ENCODE measurements at regions not wholly inside any gene's neighbourhood (a gene's known extent, or its start where the extent isn't known, plus 50 kb on each side); places are given as distances from the start of the nearest gene placed in this dataset.
"Not testable (repeated sequence)": the region's sequence is repeated elsewhere in the genome, so short reads cannot be mapped to it uniquely, and the experiment has no call there.

DNA sequence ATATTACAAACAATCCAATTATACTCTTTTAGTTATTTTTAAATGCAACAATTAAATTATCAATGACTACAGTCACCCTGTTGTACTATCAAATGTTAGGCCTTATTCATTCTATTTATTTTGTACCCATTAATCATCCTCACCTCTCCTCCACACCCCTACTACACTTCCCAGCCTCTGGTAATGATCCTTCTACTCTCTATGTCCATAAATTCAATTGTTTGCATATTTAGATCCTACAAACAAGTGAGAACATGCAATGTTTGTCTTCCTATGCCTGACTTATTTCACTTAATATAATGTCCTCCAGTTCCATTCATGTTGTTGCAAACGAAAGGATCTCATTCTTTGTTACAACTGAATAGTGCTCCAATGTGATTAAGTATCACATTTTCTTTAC is 1414.6 kb downstream of the SLITRK1 start:
- intact Hi-C loops (cut with DNase I) = no loop called here
- Histone ChIP-seq H3K36me3 (ENCODE audit: insufficient read depth in 1 of 2, low read depth in 1 of 2) (no peaks in the 10 kb centered on the region), H3K27me3 (ENCODE audit: insufficient read depth in 3 of 3, low read length in 2 of 3) (no peaks in the 10 kb centered on the region), H3K9me3 (no peaks in the 10 kb centered on the region), H3K4me3 (no peak overlapping the region), H3K4me1 (no peaks in the 10 kb centered on the region), H3K27ac (no peak overlapping the region)
- TF ChIP-seq, protein P1, sequence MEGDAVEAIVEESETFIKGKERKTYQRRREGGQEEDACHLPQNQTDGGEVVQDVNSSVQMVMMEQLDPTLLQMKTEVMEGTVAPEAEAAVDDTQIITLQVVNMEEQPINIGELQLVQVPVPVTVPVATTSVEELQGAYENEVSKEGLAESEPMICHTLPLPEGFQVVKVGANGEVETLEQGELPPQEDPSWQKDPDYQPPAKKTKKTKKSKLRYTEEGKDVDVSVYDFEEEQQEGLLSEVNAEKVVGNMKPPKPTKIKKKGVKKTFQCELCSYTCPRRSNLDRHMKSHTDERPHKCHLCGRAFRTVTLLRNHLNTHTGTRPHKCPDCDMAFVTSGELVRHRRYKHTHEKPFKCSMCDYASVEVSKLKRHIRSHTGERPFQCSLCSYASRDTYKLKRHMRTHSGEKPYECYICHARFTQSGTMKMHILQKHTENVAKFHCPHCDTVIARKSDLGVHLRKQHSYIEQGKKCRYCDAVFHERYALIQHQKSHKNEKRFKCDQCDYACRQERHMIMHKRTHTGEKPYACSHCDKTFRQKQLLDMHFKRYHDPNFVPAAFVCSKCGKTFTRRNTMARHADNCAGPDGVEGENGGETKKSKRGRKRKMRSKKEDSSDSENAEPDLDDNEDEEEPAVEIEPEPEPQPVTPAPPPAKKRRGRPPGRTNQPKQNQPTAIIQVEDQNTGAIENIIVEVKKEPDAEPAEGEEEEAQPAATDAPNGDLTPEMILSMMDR (IDR thresholded peaks at IDR 0.05) = no peak
- ATAC-seq = no peak
- 51 to 61% (median 57%) methylated on average over 1 of the region's 1 CpG for WGBS, 3 donors
- no peak for DNase-seq

DNA sequence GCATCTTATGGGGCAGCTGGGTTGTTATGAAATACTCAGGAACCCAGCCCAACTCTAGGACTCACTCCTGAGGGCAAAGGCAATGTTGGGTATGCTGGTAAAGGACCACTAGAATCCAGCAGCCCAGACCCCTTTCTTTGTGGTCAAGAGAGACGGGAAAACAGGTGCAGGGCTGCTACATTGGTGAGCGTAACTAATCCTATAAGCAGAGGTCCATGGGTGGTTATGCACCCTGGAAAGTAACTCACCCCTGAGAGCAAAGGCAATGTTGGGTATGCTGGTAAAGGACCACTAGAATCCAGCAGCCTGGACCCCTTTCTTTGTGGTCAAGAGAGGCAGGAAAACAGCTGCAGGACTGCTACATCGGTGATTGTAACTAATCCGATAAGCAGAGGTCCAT is 1422.7 kb downstream of the SLITRK1 start:
- intact Hi-C loops (cut with DNase I); ATAC-seq; H3K9me3 ChIP-seq; H3K27me3 ChIP-seq (ENCODE audit: insufficient read depth in 3 of 3, low read length in 2 of 3); H3K4me3 ChIP-seq; H3K27ac ChIP-seq; H3K4me1 ChIP-seq; H3K36me3 ChIP-seq (ENCODE audit: insufficient read depth in 1 of 2, low read depth in 1 of 2); DNase-seq: not testable (repeated sequence)
- WGBS, 3 donors = 68 to 80% (median 69%) methylated on average over 4 of the region's 4 CpGs

DNA sequence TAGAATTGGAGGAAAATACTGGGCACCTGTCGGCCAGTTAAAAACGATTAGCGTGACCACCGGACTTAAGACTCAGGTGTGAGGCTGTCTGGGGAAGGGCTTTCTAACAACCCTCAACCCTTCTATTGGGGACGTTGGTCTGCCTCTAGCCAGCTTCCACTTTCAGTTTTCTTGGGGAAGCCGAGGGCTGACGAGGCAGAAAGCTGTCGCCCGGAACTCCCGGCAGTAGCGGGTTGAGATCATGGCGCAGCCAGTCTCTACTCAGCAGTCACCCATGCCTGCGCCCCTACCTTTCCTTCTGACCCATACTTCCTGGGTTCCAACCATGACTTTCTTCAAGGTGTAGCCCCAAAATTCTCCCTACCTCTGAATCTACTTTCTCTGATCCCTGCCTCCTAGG is 1424.1 kb downstream of the SLITRK1 start:
- 92 to 94% (median 94%) methylated on average over 13 of the region's 13 CpGs for WGBS, 3 donors
- Histone ChIP-seq H3K27me3 (ENCODE audit: insufficient read depth in 3 of 3, low read length in 2 of 3) (no peaks in the 10 kb centered on the region), H3K4me3 (no peak overlapping the region), H3K9me3 (peaks cover under 1% of the 10 kb centered on the region), H3K36me3 (ENCODE audit: insufficient read depth in 1 of 2, low read depth in 1 of 2) (no peaks in the 10 kb centered on the region), H3K27ac (no peak overlapping the region), H3K4me1 (no peaks in the 10 kb centered on the region)
- ATAC-seq (no peak), DNase-seq (no peak)
- TF ChIP-seq, protein P1 (IDR thresholded peaks at IDR 0.05) = no peak
- intact Hi-C loops (cut with DNase I) = no loop called here

DNA sequence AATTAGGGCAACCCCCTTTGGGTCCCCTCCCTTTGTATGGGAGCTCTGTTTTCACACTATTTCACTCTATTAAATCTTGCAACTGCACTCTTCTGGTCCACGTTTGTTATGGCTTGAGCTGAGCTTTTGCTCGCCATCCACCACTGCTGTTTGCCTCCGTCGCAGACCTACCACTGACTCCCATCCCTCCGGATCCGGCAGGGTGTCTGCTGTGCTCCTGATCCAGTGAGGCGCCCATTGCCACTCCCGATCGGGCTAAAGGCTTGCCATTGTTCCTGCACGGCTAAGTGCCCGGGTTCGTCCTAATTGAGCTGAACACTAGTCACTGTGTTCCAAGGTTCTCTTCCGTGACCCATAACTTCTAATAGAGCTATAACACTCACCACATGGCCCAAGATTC is 1424.7 kb downstream of the SLITRK1 start:
- H3K36me3 ChIP-seq (ENCODE audit: insufficient read depth in 1 of 2, low read depth in 1 of 2); H3K9me3 ChIP-seq; ATAC-seq; intact Hi-C loops (cut with DNase I); H3K27ac ChIP-seq; H3K4me3 ChIP-seq; H3K4me1 ChIP-seq; DNase-seq; H3K27me3 ChIP-seq (ENCODE audit: insufficient read depth in 3 of 3, low read length in 2 of 3): not testable (repeated sequence)
- WGBS, 3 donors = 84 to 88% (median 86%) methylated on average over 13 of the region's 13 CpGs

DNA sequence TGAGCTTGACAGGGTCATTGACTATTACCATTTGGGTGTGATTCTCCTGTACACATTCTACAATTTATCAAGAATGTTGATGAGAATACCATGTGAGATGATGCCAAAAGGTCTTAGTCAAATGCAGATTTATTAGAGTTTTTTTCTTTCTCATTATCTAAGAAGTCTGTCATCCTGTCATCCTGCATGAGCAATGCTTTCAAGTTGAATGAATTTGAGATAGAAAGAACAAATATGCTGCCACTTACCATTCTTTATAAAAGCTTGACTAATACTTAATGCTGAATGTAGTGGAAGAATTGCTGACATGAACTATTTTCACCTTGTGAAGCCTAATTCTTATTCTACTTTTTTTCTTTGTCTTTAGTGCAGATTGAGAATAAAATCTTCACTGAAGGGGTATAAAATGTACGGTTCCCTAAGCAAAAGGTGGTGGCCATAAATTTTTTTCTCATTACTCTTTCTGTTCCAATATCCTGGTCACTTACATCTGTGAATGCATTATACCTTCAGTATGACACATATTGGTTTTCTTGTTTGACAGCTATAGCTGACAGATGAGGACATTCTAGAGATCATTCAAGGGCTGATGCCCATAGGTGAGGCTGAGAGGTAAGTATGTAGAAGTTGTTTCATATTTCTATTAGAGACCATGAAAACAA is 1434.7 kb downstream of the SLITRK1 start:
- TF ChIP-seq, protein P1 (IDR thresholded peaks at IDR 0.05) = no peak
- Histone ChIP-seq H3K27ac (no peak overlapping the region), H3K36me3 (ENCODE audit: insufficient read depth in 1 of 2, low read depth in 1 of 2) (no peaks in the 10 kb centered on the region), H3K4me3 (no peak overlapping the region), H3K4me1 (no peaks in the 10 kb centered on the region), H3K27me3 (ENCODE audit: insufficient read depth in 3 of 3, low read length in 2 of 3) (no peaks in the 10 kb centered on the region), H3K9me3 (no peaks in the 10 kb centered on the region)
- intact Hi-C loops (cut with DNase I) = no loop called here
- WGBS, 3 donors = 46 to 56% (median 53%) methylated on average over 1 of the region's 1 CpG
- DNase-seq (no peak), ATAC-seq (no peak)
